ENCODE measurements at regions not wholly inside any gene's neighbourhood (a gene's known extent, or its start where the extent isn't known, plus 50 kb on each side); places are given as distances from the start of the nearest gene placed in this dataset.
"Not testable (repeated sequence)": the region's sequence is repeated elsewhere in the genome, so short reads cannot be mapped to it uniquely, and the experiment has no call there.

DNA sequence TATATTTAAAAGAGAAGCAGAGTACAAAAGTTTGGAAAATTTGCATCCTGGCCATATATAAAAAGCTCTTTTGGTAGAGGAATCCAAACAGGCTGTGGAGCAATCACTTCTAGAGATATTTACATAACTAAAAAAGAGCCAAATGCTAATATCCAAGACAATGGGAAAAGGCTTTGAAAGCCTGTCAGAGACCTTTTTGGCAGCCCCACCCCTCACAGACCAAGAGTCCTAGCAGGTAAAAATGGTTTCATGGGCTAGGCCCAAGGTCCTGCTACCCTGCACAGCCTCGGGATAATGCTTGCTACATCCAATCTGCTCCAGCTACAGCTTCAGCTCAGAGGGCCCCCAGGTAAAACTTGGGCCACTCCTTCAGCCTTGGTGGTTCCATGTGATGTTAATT is 430.2 kb upstream of the KCND2 start:
- TF ChIP-seq POLR2A (IDR thresholded peaks at IDR 0.05; ENCODE audit: low read depth, low read length) = no peak
- no peak for DNase-seq (ENCODE audit: insufficient read length, low spot score)
- FAIRE-seq = no peak

DNA sequence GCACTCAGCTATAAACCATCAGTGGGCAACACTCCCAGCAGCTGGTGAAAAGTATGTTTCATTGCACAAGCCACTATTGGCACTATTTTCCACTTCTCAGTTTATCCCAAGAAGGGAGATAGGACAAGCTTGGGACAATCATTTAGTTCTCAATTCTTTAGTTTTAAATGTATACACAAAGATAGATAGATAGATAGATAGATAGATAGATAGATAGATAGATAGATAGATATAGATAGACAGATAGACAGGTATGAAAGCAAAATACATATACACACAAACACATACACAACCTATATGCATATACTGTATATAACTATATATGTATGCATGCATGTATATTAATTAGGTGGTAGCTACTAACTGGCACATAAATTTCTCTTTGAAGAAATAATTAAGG is 411.6 kb upstream of the KCND2 start:
- FAIRE-seq = no peak
- DNase-seq (ENCODE audit: insufficient read length, low spot score) = no peak
- no peak for TF ChIP-seq POLR2A (IDR thresholded peaks at IDR 0.05; ENCODE audit: low read depth, low read length)

DNA sequence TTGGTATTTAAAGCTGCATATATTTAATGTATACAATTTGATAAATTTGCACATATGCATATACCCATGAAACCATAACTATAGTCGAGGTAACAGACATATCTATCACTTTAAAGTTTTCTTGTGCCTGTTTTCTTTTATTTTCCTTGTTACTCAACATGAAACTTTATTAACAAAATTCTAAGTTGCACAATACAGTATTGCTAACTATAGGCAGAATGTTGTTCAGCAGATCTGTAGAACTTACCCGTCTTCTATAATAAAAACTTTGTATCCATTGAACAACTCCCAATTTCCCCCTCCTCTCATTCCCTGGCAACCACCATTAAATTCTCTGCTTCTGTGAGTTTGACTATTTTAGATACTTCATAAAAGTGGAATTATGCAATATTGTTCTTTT is 404.6 kb upstream of the KCND2 start:
- DNase-seq (ENCODE audit: insufficient read length, low spot score) (no peak), FAIRE-seq (no peak)
- TF ChIP-seq POLR2A (IDR thresholded peaks at IDR 0.05; ENCODE audit: low read depth, low read length) = no peak

DNA sequence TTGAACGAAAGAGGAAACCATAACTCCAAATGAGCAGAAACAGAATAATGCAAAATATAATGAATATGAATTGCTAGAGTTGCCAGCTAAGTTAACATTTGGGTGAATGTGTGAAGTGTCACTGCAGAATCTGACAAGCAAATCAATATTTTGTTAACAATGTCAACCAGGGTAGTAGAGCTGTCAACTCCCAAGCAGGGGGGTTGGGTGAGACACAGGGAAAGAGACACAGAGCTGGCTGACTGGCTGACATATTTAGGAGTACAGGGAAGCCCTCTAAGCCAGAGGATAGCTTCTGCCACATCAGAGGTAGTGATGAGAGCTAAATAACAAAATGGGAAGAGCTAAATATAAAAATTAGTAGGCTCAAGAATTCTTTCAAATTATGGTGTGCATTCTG is 393.1 kb upstream of the KCND2 start:
- no peak for TF ChIP-seq POLR2A (IDR thresholded peaks at IDR 0.05; ENCODE audit: low read depth, low read length)
- FAIRE-seq (no peak), DNase-seq (ENCODE audit: insufficient read length, low spot score) (no peak)

DNA sequence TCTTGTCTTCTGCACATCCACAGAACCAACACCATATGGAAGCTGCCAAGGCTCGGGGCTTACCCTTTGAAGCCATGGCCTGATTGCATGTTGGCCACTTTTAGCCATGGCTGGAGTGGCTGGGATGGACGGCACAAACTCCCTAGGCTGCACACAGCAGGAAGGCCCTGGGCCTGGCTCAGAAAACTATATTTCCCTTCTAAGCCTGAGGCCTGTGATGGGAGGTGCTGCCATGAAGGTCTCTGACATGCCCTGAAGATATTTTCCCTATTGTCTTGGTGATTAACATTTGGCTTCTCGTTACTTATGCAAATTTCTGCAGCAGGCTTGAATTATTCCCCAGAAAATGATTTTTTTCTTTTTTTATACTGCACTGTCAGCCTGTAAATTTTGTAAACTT is 387.0 kb upstream of the KCND2 start:
- no peak for DNase-seq (ENCODE audit: insufficient read length, low spot score)
- no peak for FAIRE-seq
- TF ChIP-seq POLR2A (IDR thresholded peaks at IDR 0.05; ENCODE audit: low read depth, low read length) = no peak

DNA sequence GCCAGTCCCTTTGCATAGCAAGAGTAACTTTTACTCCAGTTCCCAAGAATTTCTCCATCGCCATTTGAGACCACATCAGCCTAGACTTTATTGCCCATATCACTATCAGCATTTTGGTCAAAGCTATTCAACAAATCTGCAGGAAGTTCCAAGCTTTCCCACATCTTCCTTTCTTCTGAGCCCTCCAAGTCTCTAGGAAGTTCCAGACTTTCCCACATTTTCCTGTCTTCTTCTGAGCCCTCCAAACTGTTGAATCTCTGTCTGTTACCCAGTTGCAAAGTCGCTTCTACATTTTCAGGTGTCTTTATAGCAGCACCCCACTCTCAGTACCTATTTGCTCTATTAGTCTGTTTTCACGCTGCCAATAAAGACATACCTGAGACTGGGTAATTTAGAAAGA is 386.4 kb upstream of the KCND2 start:
- not testable (repeated sequence) for FAIRE-seq; DNase-seq (ENCODE audit: insufficient read length, low spot score)

DNA sequence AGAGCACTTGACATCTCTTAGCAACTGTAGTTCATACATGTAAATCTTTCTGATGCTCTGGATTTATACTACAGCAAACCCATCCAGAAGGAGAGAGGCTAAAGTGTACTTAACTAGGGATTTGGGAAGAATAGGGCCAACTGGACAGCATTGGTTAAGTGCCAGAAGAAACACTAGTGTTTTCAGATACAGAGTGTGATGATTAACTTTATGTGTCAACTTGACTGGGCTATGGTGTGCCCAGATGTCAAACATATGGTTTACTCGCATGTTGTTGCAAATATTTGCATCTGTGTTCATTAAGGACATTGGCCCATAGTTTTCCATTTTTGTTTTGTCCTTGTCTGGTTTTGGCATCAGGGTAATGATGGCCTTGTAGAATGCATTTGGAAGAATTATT is 384.7 kb upstream of the KCND2 start:
- TF ChIP-seq POLR2A (IDR thresholded peaks at IDR 0.05; ENCODE audit: low read depth, low read length) = no peak
- FAIRE-seq (no peak), DNase-seq (ENCODE audit: insufficient read length, low spot score) (no peak)

DNA sequence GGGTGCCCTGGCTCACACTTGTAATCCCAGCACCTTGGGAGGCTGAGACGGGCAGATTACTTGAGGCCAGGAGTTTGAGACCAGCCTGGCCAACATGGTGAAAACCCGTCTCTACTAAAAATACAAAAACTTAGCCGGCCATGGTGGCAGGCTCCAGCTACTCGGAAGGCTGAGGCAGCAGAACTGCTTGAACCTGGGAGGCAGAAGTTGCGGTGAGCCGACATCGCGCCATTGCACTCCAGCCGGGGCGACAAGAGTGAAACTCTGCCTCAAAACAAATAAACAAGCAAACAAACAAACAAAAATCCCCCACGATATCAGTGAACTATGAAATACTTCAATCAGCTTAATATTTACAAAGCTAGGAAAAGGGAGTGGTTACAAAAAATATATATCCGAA is 382.3 kb upstream of the KCND2 start:
- FAIRE-seq (no peak), DNase-seq (ENCODE audit: insufficient read length, low spot score) (no peak)
- TF ChIP-seq POLR2A (IDR thresholded peaks at IDR 0.05; ENCODE audit: low read depth, low read length) = no peak

DNA sequence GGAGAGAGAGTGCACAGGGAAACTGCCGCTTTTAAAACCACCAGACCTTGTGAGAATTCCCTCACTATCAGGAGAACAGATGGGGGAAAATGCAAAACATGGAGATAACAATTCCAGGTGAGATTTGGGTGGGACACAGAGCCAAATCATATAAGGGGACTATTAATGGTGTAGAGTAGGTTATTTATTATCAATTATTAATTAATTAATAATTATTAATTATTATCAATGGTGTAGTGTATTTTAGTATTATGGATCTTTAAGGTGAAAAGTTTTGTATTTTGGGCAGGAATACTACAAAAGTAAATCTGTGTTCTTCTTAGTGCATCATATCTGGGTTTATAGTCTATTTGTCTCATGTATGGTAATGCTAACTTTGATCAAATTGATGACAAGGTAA is 377.7 kb upstream of the KCND2 start:
- DNase-seq (ENCODE audit: insufficient read length, low spot score) (no peak), FAIRE-seq (no peak)
- no peak for TF ChIP-seq POLR2A (IDR thresholded peaks at IDR 0.05; ENCODE audit: low read depth, low read length)

DNA sequence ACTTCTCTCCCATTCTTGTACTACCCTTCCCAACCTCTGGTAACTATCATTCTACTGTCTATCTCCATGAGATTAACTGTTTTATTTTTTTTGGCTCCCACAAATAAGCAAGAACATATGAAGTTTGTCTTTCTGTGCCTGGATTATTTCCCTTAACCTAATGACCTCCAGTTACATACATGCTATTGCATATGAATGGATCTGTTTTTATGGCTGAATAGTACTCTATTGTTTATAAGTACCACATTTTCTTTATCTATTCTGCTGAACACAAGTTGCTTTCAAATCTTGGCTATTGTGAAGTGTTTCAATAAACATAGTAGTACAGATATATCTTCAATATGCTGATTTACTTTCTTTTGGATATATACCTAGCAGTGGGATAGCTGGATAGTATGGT is 376.6 kb upstream of the KCND2 start:
- no peak for TF ChIP-seq POLR2A (IDR thresholded peaks at IDR 0.05; ENCODE audit: low read depth, low read length)
- DNase-seq (ENCODE audit: insufficient read length, low spot score) (no peak), FAIRE-seq (no peak)

DNA sequence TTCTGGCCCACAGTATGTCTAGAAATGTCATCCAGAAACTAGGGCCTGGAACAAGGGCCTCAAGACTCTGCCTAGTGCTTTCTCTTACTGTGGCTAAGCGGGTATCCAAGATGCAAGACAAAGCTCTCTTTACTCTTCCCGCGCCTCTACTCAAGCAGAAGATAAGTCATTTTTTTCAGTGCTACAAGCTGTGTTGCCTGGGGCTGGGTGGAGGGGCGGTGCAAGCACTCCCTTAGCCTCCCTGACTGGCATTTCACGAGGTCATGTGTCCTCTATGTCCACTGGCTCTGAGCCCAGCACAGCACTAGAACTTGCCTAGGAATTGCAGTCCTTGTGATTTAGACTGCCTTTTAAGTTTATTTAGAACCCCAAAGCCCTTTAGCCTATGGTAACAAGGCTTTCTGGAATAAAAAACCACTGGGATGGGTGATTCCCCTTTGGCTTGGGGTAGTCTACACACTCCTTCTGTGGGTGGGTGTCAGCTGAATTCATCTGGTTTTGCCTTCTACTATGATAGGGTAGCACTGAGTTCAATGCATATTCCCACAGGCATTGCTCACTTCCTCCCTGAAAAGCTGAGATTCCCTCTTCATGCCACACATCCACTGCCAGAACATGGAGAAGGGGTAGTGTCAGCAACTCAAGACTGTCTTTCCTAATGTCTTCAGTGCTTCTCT is 371.8 kb upstream of the KCND2 start:
- DNase-seq (ENCODE audit: insufficient read length, low spot score) (no peak), FAIRE-seq (no peak)
- no peak for TF ChIP-seq POLR2A (IDR thresholded peaks at IDR 0.05; ENCODE audit: low read depth, low read length)

DNA sequence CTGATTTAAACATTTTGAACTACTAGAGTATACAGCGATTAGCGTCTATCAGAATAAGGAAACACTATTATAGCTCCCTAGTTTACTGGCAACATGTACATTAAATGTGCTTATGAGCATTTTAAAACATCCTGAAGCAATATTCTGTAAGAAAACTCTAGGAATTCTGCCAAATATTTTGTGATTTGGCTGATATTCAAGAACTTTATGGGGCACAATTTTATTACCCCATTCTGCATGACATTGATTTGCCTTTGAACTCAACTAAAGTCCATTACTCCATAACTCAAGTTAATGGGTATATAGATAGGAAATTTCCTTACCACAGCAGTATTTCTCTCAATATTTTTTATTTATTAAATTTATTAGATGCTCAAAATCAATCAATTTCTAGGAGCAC is 369.9 kb upstream of the KCND2 start:
- TF ChIP-seq POLR2A (IDR thresholded peaks at IDR 0.05; ENCODE audit: low read depth, low read length) = no peak
- DNase-seq (ENCODE audit: insufficient read length, low spot score) (no peak), FAIRE-seq (no peak)

DNA sequence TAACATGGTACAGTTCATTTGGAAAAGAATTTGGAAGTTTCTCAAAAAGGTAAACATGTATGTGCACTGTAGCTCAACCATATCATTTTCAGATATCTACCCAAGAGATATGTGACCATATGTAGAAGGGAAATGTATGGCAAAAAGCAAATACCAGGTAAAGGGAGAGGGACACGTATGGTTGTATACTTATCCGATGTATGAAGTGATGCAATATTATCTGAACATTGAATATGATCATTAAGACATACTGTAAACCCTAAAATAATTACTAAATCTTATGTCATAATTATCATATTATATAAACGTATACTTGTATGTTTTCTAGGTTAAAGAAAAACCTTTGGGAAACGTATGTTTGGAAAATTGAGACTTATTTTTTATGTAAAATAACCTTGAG is 367.5 kb upstream of the KCND2 start:
- no peak for TF ChIP-seq POLR2A (IDR thresholded peaks at IDR 0.05; ENCODE audit: low read depth, low read length)
- no peak for DNase-seq (ENCODE audit: insufficient read length, low spot score)
- no peak for FAIRE-seq

DNA sequence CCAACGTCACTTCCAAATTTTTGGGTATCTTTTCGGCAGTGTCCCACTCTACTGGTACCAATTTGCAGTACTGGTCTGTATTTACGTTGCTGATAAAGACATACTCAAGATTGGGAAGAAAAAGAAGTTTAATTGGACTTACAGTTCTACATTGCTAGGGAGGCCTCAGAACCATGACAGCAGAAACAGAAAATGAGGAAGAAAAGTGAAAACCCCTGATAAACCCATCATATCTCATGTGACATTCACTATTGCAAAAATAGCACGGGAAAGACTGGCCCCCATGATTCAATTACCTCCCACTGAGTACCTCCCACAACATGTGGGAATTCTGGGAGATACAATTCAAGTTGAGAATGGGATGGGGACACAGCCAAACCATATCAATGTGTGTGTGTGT is 364.0 kb upstream of the KCND2 start:
- no peak for TF ChIP-seq POLR2A (IDR thresholded peaks at IDR 0.05; ENCODE audit: low read depth, low read length)
- no peak for DNase-seq (ENCODE audit: insufficient read length, low spot score)
- no peak for FAIRE-seq

DNA sequence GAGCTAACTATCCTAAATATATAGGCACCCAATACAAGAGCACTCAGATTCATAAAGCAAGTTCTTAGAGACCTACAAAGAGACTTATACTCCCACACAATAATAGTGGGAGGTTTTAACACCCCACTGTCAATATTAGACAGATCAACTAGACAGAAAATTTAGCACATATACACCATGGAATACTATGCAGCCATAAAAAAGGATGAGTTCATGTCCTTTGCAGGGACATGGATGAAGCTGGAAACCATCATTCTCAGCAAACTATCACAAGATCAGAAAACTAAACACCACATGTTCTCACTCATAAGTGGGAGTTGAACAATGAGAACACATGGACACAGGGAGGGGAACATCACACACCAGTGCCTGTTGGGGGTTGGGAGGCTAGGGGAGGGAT is 358.9 kb upstream of the KCND2 start:
- FAIRE-seq; DNase-seq (ENCODE audit: insufficient read length, low spot score): not testable (repeated sequence)

DNA sequence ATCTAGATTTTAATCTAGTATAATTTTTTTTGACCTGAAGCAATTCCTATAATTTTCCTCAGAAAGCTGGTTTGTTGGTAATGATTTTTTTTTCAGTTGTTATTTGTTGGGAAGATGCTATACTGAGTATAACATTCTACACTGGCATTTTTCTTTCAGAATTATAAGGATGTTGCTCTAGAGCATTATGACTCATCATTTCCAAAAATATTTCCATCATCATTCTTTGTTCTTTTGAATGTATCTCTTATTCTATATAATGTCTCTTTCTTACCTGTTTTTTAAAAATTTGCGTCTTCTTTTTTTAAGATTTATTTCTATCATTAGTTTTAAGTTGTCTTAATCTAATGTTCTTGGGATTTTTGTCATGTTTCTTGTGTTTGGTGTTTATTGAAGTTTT is 356.5 kb upstream of the KCND2 start:
- DNase-seq (ENCODE audit: insufficient read length, low spot score) (no peak), FAIRE-seq (no peak)
- no peak for TF ChIP-seq POLR2A (IDR thresholded peaks at IDR 0.05; ENCODE audit: low read depth, low read length)

All from H54 (cell line).